Mononuclear cell (primary cell): ENCODE measurements at regions not wholly inside any gene's neighbourhood (a gene's known extent, or its start where the extent isn't known, plus 50 kb on each side); places are given as distances from the start of the nearest gene placed in this dataset.

Source experiments
- H3K27me3 ChIP-seq: 2 replicates; pipeline ENCODE4 v1.6.0; 2011; ENCODE audit warnings: low read length, control low read depth; ENCODE audit not compliant: insufficient read depth
- H3K4me1 ChIP-seq: 2 replicates; pipeline ENCODE4 v1.5.1; 2011; ENCODE audit warnings: mild to moderate bottlenecking, low read length, control low read depth; ENCODE audit not compliant: insufficient read depth
- H3K4me3 ChIP-seq: 2 replicates; pipeline ENCODE4 v1.5.1; 2011; ENCODE audit warnings: mild to moderate bottlenecking, low read length, moderate library complexity
- H3K9me3 ChIP-seq: 2 replicates; pipeline ENCODE4 v1.5.1; 2011; ENCODE audit warnings: low read depth, mild to moderate bottlenecking, control low read depth, low read length

- Histone ChIP-seq H3K9me3 (no peaks in the 10 kb centered on the region), H3K27me3 (no peaks in the 10 kb centered on the region), H3K4me3 (no peak overlapping the region), H3K4me1 (no peaks in the 10 kb centered on the region)
Observed at GRCh38 chr6:119559586-119559985, 210.0 kb upstream of the MAN1A1 start.

GRCh38 chr6:119557239-119557638, 207.7 kb upstream of the MAN1A1 start:
- Histone ChIP-seq H3K9me3 (no peaks in the 10 kb centered on the region), H3K27me3 (no peaks in the 10 kb centered on the region), H3K4me3 (no peak overlapping the region), H3K4me1 (no peaks in the 10 kb centered on the region)

GRCh38 chr6:119552021-119552420, 202.5 kb upstream of the MAN1A1 start:
- Histone ChIP-seq H3K4me3 (no peak overlapping the region), H3K4me1 (no peaks in the 10 kb centered on the region), H3K27me3 (no peaks in the 10 kb centered on the region), H3K9me3 (no peaks in the 10 kb centered on the region)

- Histone ChIP-seq H3K9me3 (no peaks in the 10 kb centered on the region), H3K4me1 (no peaks in the 10 kb centered on the region), H3K27me3 (no peaks in the 10 kb centered on the region), H3K4me3 (no peak overlapping the region)
Observed at GRCh38 chr6:119547024-119547423, 197.5 kb upstream of the MAN1A1 start.

- no peaks in the 10 kb centered on the region for H3K27me3 ChIP-seq
- H3K9me3 ChIP-seq, result no peaks in the 10 kb centered on the region
- H3K4me3 ChIP-seq, result no peak overlapping the region
- H3K4me1 ChIP-seq, result no peaks in the 10 kb centered on the region
Observed at GRCh38 chr6:119545245-119545644, 195.7 kb upstream of the MAN1A1 start.

- Histone ChIP-seq H3K27me3 (no peaks in the 10 kb centered on the region), H3K4me3 (no peak overlapping the region), H3K4me1 (no peaks in the 10 kb centered on the region), H3K9me3 (no peaks in the 10 kb centered on the region)
Observed at GRCh38 chr6:119544325-119545175, 195.0 kb upstream of the MAN1A1 start.

- H3K27me3 ChIP-seq, result no peaks in the 10 kb centered on the region
Observed at GRCh38 chr6:119543332-119543731, 193.8 kb upstream of the MAN1A1 start.

GRCh38 chr6:119542037-119542436, 192.5 kb upstream of the MAN1A1 start:
- Histone ChIP-seq H3K9me3 (no peaks in the 10 kb centered on the region), H3K27me3 (no peaks in the 10 kb centered on the region), H3K4me3 (no peak overlapping the region), H3K4me1 (no peaks in the 10 kb centered on the region)

More at GRCh38 chr6:119543332-119543731, 193.8 kb upstream of the MAN1A1 start:
- no peaks in the 10 kb centered on the region for H3K4me1 ChIP-seq
- no peak overlapping the region for H3K4me3 ChIP-seq
- no peaks in the 10 kb centered on the region for H3K9me3 ChIP-seq

GRCh38 chr6:119541132-119541905, 191.8 kb upstream of the MAN1A1 start:
- H3K9me3 ChIP-seq, result no peaks in the 10 kb centered on the region
- H3K4me1 ChIP-seq, result no peaks in the 10 kb centered on the region
- no peaks in the 10 kb centered on the region for H3K27me3 ChIP-seq
- H3K4me3 ChIP-seq, result no peak overlapping the region

GRCh38 chr6:119540417-119540816, 190.9 kb upstream of the MAN1A1 start:
- no peak overlapping the region for H3K4me3 ChIP-seq
- no peaks in the 10 kb centered on the region for H3K27me3 ChIP-seq
- H3K4me1 ChIP-seq, result no peaks in the 10 kb centered on the region
- H3K9me3 ChIP-seq, result no peaks in the 10 kb centered on the region

- Histone ChIP-seq H3K4me3 (no peak overlapping the region), H3K27me3 (no peaks in the 10 kb centered on the region), H3K4me1 (no peaks in the 10 kb centered on the region), H3K9me3 (no peaks in the 10 kb centered on the region)
Observed at GRCh38 chr6:119539066-119539746, 189.6 kb upstream of the MAN1A1 start.

GRCh38 chr6:119536666-119537065, 187.1 kb upstream of the MAN1A1 start:
- H3K9me3 ChIP-seq, result no peaks in the 10 kb centered on the region
- no peaks in the 10 kb centered on the region for H3K27me3 ChIP-seq
- no peak overlapping the region for H3K4me3 ChIP-seq
- no peaks in the 10 kb centered on the region for H3K4me1 ChIP-seq

- H3K4me1 ChIP-seq, result no peaks in the 10 kb centered on the region
- H3K9me3 ChIP-seq, result no peaks in the 10 kb centered on the region
- H3K4me3 ChIP-seq, result no peak overlapping the region
- H3K27me3 ChIP-seq, result no peaks in the 10 kb centered on the region
Observed at GRCh38 chr6:119535332-119535731, 185.8 kb upstream of the MAN1A1 start.

GRCh38 chr6:119533603-119534279, 184.2 kb upstream of the MAN1A1 start:
- H3K9me3 ChIP-seq, result no peaks in the 10 kb centered on the region
- H3K27me3 ChIP-seq, result no peaks in the 10 kb centered on the region

GRCh38 chr6:119527231-119527578, 177.6 kb upstream of the MAN1A1 start:
- no peaks in the 10 kb centered on the region for H3K9me3 ChIP-seq
- H3K4me1 ChIP-seq, result no peaks in the 10 kb centered on the region
- no peaks in the 10 kb centered on the region for H3K27me3 ChIP-seq
- no peak overlapping the region for H3K4me3 ChIP-seq

More at GRCh38 chr6:119533603-119534279, 184.2 kb upstream of the MAN1A1 start:
- Histone ChIP-seq H3K4me1 (no peaks in the 10 kb centered on the region), H3K4me3 (no peak overlapping the region)
